Neural cell (in vitro differentiated cells): ENCODE measurements at regions not wholly inside any gene's neighbourhood (a gene's known extent, or its start where the extent isn't known, plus 50 kb on each side); places are given as distances from the start of the nearest gene placed in this dataset.
"Not testable (repeated sequence)": the region's sequence is repeated elsewhere in the genome, so short reads cannot be mapped to it uniquely, and the experiment has no call there.

Source experiments
- EP300 ChIP-seq: fragments of 450-650 bp; conservative IDR thresholded peaks from 2 replicates; pipeline ENCODE4 v1.6.1; 2014; ENCODE audit warnings: antibody characterized with exemption, mild to moderate bottlenecking, moderate library complexity; ENCODE audit not compliant: poor library complexity, severe bottlenecking
- EZH2 ChIP-seq: fragments of 200-600, 300-800 bp; shearing (Covaris generic), sonication (generic); IDR thresholded peaks from 2 replicates; pipeline ENCODE4 v1.6.1; 2014; ENCODE audit warnings: antibody characterized with exemption, low read length, borderline replicate concordance, mild to moderate bottlenecking; ENCODE audit not compliant: insufficient read depth, poor library complexity, severe bottlenecking
- MXI1 ChIP-seq: fragments of 450-650 bp; conservative IDR thresholded peaks from 2 replicates; pipeline ENCODE4 v1.6.1; 2014; ENCODE audit warnings: antibody characterized with exemption, mild to moderate bottlenecking; ENCODE audit not compliant: poor library complexity, severe bottlenecking
- POLR2AphosphoS5 ChIP-seq: IDR thresholded peaks from 2 replicates; pipeline ENCODE4 v1.6.1; 2012
- RAD21 ChIP-seq: fragments of 450-650 bp; conservative IDR thresholded peaks from 2 replicates; pipeline ENCODE4 v1.6.1; 2014; ENCODE audit warnings: antibody characterized with exemption, mild to moderate bottlenecking, moderate library complexity
- REST ChIP-seq: IDR thresholded peaks from 2 replicates; pipeline ENCODE4 v1.6.1; 2012; ENCODE audit warnings: borderline replicate concordance
- SMC3 ChIP-seq: fragments of 450-650 bp; conservative IDR thresholded peaks from 2 replicates; pipeline ENCODE4 v1.6.1; 2014; ENCODE audit warnings: antibody characterized with exemption, mild to moderate bottlenecking, moderate library complexity; ENCODE audit not compliant: poor library complexity
- TAF1 ChIP-seq: IDR thresholded peaks from 2 replicates; pipeline ENCODE4 v1.6.1; 2012; ENCODE audit warnings: low read depth
- TF ChIP-seq, protein P1 (sequence below): fragments of 450-650 bp; IDR thresholded peaks from 2 replicates; pipeline ENCODE4 v1.5.1; 2014; ENCODE audit warnings: antibody characterized with exemption, mild to moderate bottlenecking, moderate library complexity; ENCODE audit not compliant: poor library complexity, severe bottlenecking

- not testable (repeated sequence) for TF ChIP-seq EZH2, POLR2AphosphoS5, TAF1, RAD21, EP300, REST, SMC3, MXI1
- TF ChIP-seq, protein P1, sequence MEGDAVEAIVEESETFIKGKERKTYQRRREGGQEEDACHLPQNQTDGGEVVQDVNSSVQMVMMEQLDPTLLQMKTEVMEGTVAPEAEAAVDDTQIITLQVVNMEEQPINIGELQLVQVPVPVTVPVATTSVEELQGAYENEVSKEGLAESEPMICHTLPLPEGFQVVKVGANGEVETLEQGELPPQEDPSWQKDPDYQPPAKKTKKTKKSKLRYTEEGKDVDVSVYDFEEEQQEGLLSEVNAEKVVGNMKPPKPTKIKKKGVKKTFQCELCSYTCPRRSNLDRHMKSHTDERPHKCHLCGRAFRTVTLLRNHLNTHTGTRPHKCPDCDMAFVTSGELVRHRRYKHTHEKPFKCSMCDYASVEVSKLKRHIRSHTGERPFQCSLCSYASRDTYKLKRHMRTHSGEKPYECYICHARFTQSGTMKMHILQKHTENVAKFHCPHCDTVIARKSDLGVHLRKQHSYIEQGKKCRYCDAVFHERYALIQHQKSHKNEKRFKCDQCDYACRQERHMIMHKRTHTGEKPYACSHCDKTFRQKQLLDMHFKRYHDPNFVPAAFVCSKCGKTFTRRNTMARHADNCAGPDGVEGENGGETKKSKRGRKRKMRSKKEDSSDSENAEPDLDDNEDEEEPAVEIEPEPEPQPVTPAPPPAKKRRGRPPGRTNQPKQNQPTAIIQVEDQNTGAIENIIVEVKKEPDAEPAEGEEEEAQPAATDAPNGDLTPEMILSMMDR: not testable (repeated sequence)
Observed at GRCh38 chr1:94659202-94659601, 117.6 kb upstream of the F3 start.
